Right lobe of liver (tissue), 4 donors: ENCODE measurements at regions not wholly inside any gene's neighbourhood (a gene's known extent, or its start where the extent isn't known, plus 50 kb on each side); places are given as distances from the start of the nearest gene placed in this dataset.

Experiments
- CTCF ChIP-seq, 4 donors: fragments of 200-600 bp in 3 of 4; fragments of 450-650 bp in 1 of 4; IDR thresholded peaks; one replicate each; pipeline versions ENCODE4 v1.5.1 to v1.8.0; 2016 to 2022; ENCODE audit warnings: antibody characterized with exemption in 4 of 4, mild to moderate bottlenecking in 2 of 4
- POLR2A ChIP-seq: fragments of 450-650 bp; IDR thresholded peaks from one replicate; pipeline ENCODE4 v1.6.1; 2017; ENCODE audit warnings: antibody characterized with exemption, mild to moderate bottlenecking
- donor health status: DM: no; HTN: no; CAD: no.
- donor health status: DM: no; HTN: no; CAD: no.
- donor health status: DM: no; HTN: yes; CAD: no.

GRCh38 chr7:35359423-35359822 lies 105.5 kb upstream of the TBX20 start:
- no peak for TF ChIP-seq CTCF (IDR thresholded peaks at IDR 0.05)
- no peak for TF ChIP-seq POLR2A
